B cell (primary cell): ENCODE measurements at regions not wholly inside any gene's neighbourhood (a gene's known extent, or its start where the extent isn't known, plus 50 kb on each side); places are given as distances from the start of the nearest gene placed in this dataset.

ENCODE experiments used
- ATAC-seq: fragments of 200-7000 bp; cut with Tn5 transposase; one replicate; pipeline ENCODE4 v1.10.0; 2021; ENCODE audit warnings: low read depth, mild to moderate bottlenecking, moderate number of reproducible peaks, moderate library complexity
- CTCF ChIA-PET: fragments of 350-600 bp; sonication (Branson Sonifier 250); formaldehyde crosslinking; loops from one replicate; lab custom pipeline; 2021; ENCODE audit warnings: antibody characterized with exemption, inconsistent platforms; lab: Charles Lee
- POLR2A ChIA-PET: fragments of 350-600 bp; sonication (Branson Sonifier 250); formaldehyde crosslinking; loops from one replicate; lab custom pipeline; 2021; ENCODE audit warnings: antibody characterized with exemption; lab: Charles Lee
- DNase-seq: peaks from one replicate; pipeline ENCODE4 v3.0.0; 2013
- H2AFZ ChIP-seq: 2 replicates; pipeline ENCODE4 v1.6.1; 2012; ENCODE audit warnings: mild to moderate bottlenecking, low read depth, low read length; ENCODE audit not compliant: insufficient read depth, poor library complexity, severe bottlenecking
- H3K27ac ChIP-seq, 2 donors: 1 replicate in 1 of 2; 2 replicates in 1 of 2; pipeline ENCODE4 v1.5.1; 2012 to 2013; ENCODE audit warnings: low read length in 2 of 2, mild to moderate bottlenecking in 2 of 2, moderate library complexity in 1 of 2
- H3K27me3 ChIP-seq, 4 experiments: fragments of 200-600 bp in 1 of 4; sonication (generic) in 1 of 4; replicated peaks in 1 of 4; 1 replicate in 2 of 4; 2 replicates in 2 of 4; pipeline versions ENCODE4 v1.6.1 to v1.7.0; 2013 to 2016; ENCODE audit warnings: low read length in 3 of 4, mild to moderate bottlenecking in 2 of 4, mixed read lengths in 1 of 4, moderate library complexity in 1 of 4; ENCODE audit not compliant: insufficient read depth in 4 of 4, control insufficient read depth in 3 of 4; ENCODE audit errors: control extremely low read depth in 1 of 4
- H3K36me3 ChIP-seq, 2 experiments: replicated peaks in 1 of 2; 1 replicate in 1 of 2; 2 replicates in 1 of 2; pipeline versions ENCODE4 v1.6.1 to v1.7.1; 2013; ENCODE audit warnings: low read length in 1 of 2; ENCODE audit not compliant: insufficient read depth in 2 of 2, control insufficient read depth in 1 of 2; ENCODE audit errors: control extremely low read depth in 1 of 2, extremely low read depth in 1 of 2
- H3K4me1 ChIP-seq, 2 donors: fragments of 200-600 bp in 1 of 2; sonication (generic) in 1 of 2; 1 replicate in 1 of 2; 2 replicates in 1 of 2; pipeline versions ENCODE4 v1.5.1 to v1.6.1; 2013 to 2017; ENCODE audit warnings: low read length in 2 of 2; ENCODE audit not compliant: control insufficient read depth in 2 of 2, insufficient read depth in 2 of 2
- H3K4me2 ChIP-seq: replicated peaks from 2 replicates; pipeline ENCODE3; 2012; ENCODE audit warnings: mild to moderate bottlenecking, low read depth, low read length; ENCODE audit not compliant: poor library complexity, severe bottlenecking
- H3K4me3 ChIP-seq, 5 experiments: fragments of 200-600 bp in 1 of 5; sonication (generic) in 1 of 5; 1 replicate in 3 of 5; 2 replicates in 2 of 5; pipeline versions ENCODE4 v1.5.1 to v1.7.0; 2011 to 2016; ENCODE audit warnings: low read length in 4 of 5, mild to moderate bottlenecking in 4 of 5, low read depth in 2 of 5, control low read depth in 1 of 5, moderate library complexity in 1 of 5; ENCODE audit not compliant: insufficient read depth in 1 of 5; ENCODE audit errors: control extremely low read depth in 1 of 5, extremely low read depth in 1 of 5
- H3K79me2 ChIP-seq: fragments of 200-600 bp; sonication (generic); one replicate; pipeline ENCODE4 v1.6.0; 2016; ENCODE audit warnings: low read length; ENCODE audit not compliant: control insufficient read depth, insufficient read depth
- H3K9ac ChIP-seq: fragments of 200-600 bp; sonication (generic); 2 replicates; pipeline ENCODE4 v1.6.1; 2017; ENCODE audit warnings: mild to moderate bottlenecking, low read length, moderate library complexity
- H3K9me3 ChIP-seq, 3 donors: one replicate each; pipeline versions ENCODE4 v1.6.1 to v1.7.1; 2013; ENCODE audit warnings: low read length in 2 of 3; ENCODE audit not compliant: control insufficient read depth in 2 of 3, insufficient read depth in 1 of 3; ENCODE audit errors: control extremely low read depth in 1 of 3
- H4K20me1 ChIP-seq: 2 replicates; pipeline ENCODE4 v1.6.0; 2012; ENCODE audit warnings: mild to moderate bottlenecking, low read length; ENCODE audit not compliant: insufficient read depth, control insufficient read depth, poor library complexity, severe bottlenecking
- H3K27ac Mint-ChIP-seq: one replicate; pipeline ENCODE4 v1.8.0; 2021; ENCODE audit warnings: mixed read lengths
- H3K27me3 Mint-ChIP-seq: one replicate; pipeline ENCODE4 v1.8.0; 2021; ENCODE audit warnings: mixed read lengths
- H3K4me1 Mint-ChIP-seq: one replicate; pipeline ENCODE4 v1.8.0; 2021; ENCODE audit warnings: mixed read lengths
- H3K4me3 Mint-ChIP-seq: one replicate; pipeline ENCODE4 v1.8.0; 2021; ENCODE audit warnings: mixed read lengths
- H3K9me3 Mint-ChIP-seq: one replicate; pipeline ENCODE4 v1.8.0; 2022; ENCODE audit warnings: mixed read lengths; ENCODE audit not compliant: insufficient read depth
- CTCF ChIP-seq: fragments of 200-600 bp; IDR thresholded peaks from one replicate; pipeline ENCODE4 v1.8.0; 2022; ENCODE audit warnings: antibody characterized with exemption, mild to moderate bottlenecking
- EZH2 ChIP-seq: IDR thresholded peaks from 2 replicates; pipeline ENCODE4 v1.6.1; 2012; ENCODE audit warnings: borderline replicate concordance, low read depth, mild to moderate bottlenecking, moderate library complexity, low read length; ENCODE audit not compliant: insufficient read depth, poor library complexity, severe bottlenecking
- WGBS: methylation state at CpG from one replicate; pipeline ENCODE4 v1.1.5; 2013; ENCODE audit warnings: missing lambda C conversion rate; ENCODE audit not compliant: insufficient coverage; 5-methylcytosine and 5-hydroxymethylcytosine counted together
- intact Hi-C: fragments of 100-400 bp; cut with micrococcal nuclease; formaldehyde crosslinking; loops from one replicate; pipeline ENCODE4 v1.10.0; 2022

DNA sequence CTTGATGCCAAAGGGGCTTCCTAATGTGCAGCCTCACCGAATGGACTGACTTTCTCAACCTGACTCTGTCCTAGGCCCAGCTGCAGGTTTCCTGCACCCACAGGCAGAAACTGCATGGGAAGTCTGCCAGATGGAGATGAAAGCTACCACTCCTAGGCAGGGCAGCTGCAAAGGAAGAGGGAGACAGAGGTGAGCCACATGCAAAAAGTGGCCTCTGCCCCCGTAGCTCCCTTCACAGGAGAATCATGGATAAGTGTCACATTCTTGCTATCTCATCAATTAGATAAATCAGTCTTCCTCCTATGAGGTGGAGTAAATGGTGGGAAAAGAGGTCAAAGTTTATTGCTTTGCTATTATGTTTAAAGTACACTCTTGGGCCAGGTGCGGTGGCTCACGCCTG, 191.3 kb downstream of the ALDH8A1 start:
- Histone ChIP-seq H3K4me2 (no peak overlapping the region), H3K9ac (no peak overlapping the region), H3K79me2 (no peaks in the 10 kb centered on the region), H3K9me3 (no peaks in the 10 kb centered on the region), H3K36me3 (no peaks in the 10 kb centered on the region), H2AFZ (no peak overlapping the region), H3K27me3 (no peaks in the 10 kb centered on the region), H4K20me1 (no peaks in the 10 kb centered on the region), H3K4me1 (no peaks in the 10 kb centered on the region), H3K27ac (no peak overlapping the region), H3K4me3 (no peak overlapping the region)
- ChIA-PET CTCF (no interaction called here), POLR2A (no interaction called here)
- ATAC-seq (no peak), DNase-seq (no peak)
- peaks cover 10% of the 10 kb centered on the region for H3K27me3 Mint-ChIP-seq
- 85% methylated on average over 3 of the region's 4 CpGs for WGBS
- H3K9me3 Mint-ChIP-seq: no peaks in the 10 kb centered on the region
- no peak overlapping the region for H3K4me3 Mint-ChIP-seq
- intact Hi-C loops: no loop called here
- H3K4me1 Mint-ChIP-seq: no peaks in the 10 kb centered on the region
- no peak overlapping the region for H3K27ac Mint-ChIP-seq
- TF ChIP-seq EZH2: no peak
- no peak for TF ChIP-seq CTCF

DNA sequence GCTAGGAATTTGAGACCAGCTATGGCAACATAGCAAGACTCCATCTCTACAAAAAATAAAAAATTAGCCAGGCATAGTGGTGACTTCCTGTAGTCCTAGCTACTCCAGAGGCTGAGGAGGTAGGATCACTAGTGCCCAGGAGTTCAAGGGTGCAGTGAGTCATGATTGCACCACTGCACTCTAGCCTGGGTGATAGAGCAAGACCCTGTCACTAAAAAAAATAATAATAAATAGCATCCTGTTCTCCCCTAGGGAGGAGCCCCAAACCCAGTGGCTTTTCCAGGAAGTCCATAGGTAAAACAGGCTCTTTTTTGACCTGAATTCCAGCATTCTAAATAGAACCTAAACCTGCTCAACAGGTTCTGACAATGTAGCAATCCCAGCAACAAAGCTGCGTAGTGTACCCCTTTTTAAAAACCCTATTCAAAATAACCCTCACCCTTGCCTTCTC, 192.0 kb downstream of the ALDH8A1 start:
- no peak overlapping the region for H3K4me2 ChIP-seq
- Mint-ChIP-seq H3K9me3 (no peaks in the 10 kb centered on the region), H3K4me3 (no peak overlapping the region), H3K27me3 (peaks cover 10% of the 10 kb centered on the region), H3K27ac (no peak overlapping the region), H3K4me1 (no peaks in the 10 kb centered on the region)
- H3K27ac ChIP-seq: no peak overlapping the region
- no peak overlapping the region for H2AFZ ChIP-seq
- H3K9me3 ChIP-seq: no peaks in the 10 kb centered on the region
- ChIA-PET POLR2A (no interaction called here), CTCF (no interaction called here)
- no peak overlapping the region for H3K4me3 ChIP-seq
- H3K27me3 ChIP-seq: no peaks in the 10 kb centered on the region
- intact Hi-C loops: no loop called here
- WGBS: 100% methylated on average over 1 of the region's 1 CpG
- ATAC-seq (no peak), DNase-seq (no peak)
- H3K36me3 ChIP-seq: no peaks in the 10 kb centered on the region
- no peaks in the 10 kb centered on the region for H3K4me1 ChIP-seq
- no peaks in the 10 kb centered on the region for H4K20me1 ChIP-seq
- H3K9ac ChIP-seq: no peak overlapping the region
- no peaks in the 10 kb centered on the region for H3K79me2 ChIP-seq
- no peak for TF ChIP-seq CTCF
- no peak for TF ChIP-seq EZH2
